Upper lobe of left lung (tissue), 6 donors: ENCODE measurements at regions not wholly inside any gene's neighbourhood (a gene's known extent, or its start where the extent isn't known, plus 50 kb on each side); places are given as distances from the start of the nearest gene placed in this dataset.

Experiments
- ATAC-seq, 2 donors: fragments of 200-7000 bp; cut with Tn5 transposase; one replicate each; pipeline ENCODE4 v1.9.1; 2022; ENCODE audit warnings: mild to moderate bottlenecking in 2 of 2, moderate library complexity in 2 of 2; ENCODE audit not compliant: low FRiP score in 2 of 2
- DNase-seq, 2 donors: peaks; one replicate each; pipeline ENCODE4 v3.0.0-alpha.2; 2019 to 2020
- H3K27ac ChIP-seq, 4 donors: fragments of 200-600 bp; sonication (generic); one replicate each; pipeline ENCODE4 v1.5.1; 2016 to 2019
- H3K27me3 ChIP-seq, 4 donors: fragments of 200-600 bp; sonication (generic); one replicate each; pipeline ENCODE4 v1.5.1; 2017 to 2019
- H3K36me3 ChIP-seq, 4 donors: fragments of 200-600 bp; sonication (generic); one replicate each; pipeline ENCODE4 v1.5.1; 2016 to 2019
- H3K4me1 ChIP-seq, 4 donors: fragments of 200-600 bp; sonication (generic); one replicate each; pipeline ENCODE4 v1.5.1; 2018 to 2019
- H3K4me3 ChIP-seq, 4 donors: fragments of 200-600 bp; sonication (generic); one replicate each; pipeline ENCODE4 v1.5.1; 2017 to 2019; ENCODE audit warnings: mild to moderate bottlenecking in 2 of 4, moderate library complexity in 1 of 4
- H3K9me3 ChIP-seq, 4 donors: fragments of 200-600 bp; sonication (generic); one replicate each; pipeline ENCODE4 v1.5.1; 2018 to 2019
- EP300 ChIP-seq, 4 donors: sonication (generic); formaldehyde crosslinking; IDR thresholded peaks; one replicate each; pipeline ENCODE4 v1.5.1; 2017; ENCODE audit warnings: antibody characterized with exemption in 4 of 4, control low read depth in 2 of 4
- POLR2A ChIP-seq, 4 donors: fragments of 450-650 bp; IDR thresholded peaks; one replicate each; pipeline ENCODE4 v1.5.1; 2016 to 2017; ENCODE audit warnings: antibody characterized with exemption in 4 of 4, mild to moderate bottlenecking in 2 of 4
- POLR2AphosphoS5 ChIP-seq, 2 donors: sonication (generic); formaldehyde crosslinking; IDR thresholded peaks; one replicate each; pipeline ENCODE4 v1.5.1; 2017; ENCODE audit warnings: antibody characterized with exemption in 2 of 2
- WGBS, 2 donors: methylation state at CpG; one replicate each; pipeline ENCODE4 v1.1.5; 2017 to 2018; 5-methylcytosine and 5-hydroxymethylcytosine counted together
- TF ChIP-seq, protein P1 (sequence below), 6 experiments: fragments of 450-650 bp in 4 of 6; fragments of 200-600 bp in 2 of 6; sonication (generic) in 2 of 6; IDR thresholded peaks; one replicate each; pipeline ENCODE4 v1.5.1; 2016 to 2019; ENCODE audit warnings: antibody characterized with exemption in 6 of 6
- donor health status: DM: no; HTN: no; CAD: no; lungs with moderate emphysema.
- donor health status: DM: no; HTN: yes; CAD: no; lungs with severe emphysema.

DNA sequence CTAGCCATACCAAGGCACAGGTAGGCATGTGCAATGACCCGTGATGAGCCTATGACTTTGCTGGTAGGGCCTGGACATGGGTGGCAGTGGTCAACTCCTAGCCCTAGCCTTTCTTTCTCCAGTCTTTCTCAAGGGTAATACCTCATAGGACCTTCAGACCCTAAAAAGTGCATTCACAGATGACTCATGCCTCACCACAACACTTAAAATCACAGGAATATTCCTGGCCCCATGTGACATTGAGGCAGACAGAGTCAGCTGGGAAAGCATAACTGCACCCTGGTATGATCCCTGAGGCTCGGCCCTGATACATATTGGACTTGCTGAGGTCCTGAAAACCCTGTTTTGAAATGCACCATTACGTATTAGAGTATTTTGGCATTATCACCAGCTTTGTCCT, 449.5 kb downstream of the HINT1 start:
- ATAC-seq: no peak

DNA sequence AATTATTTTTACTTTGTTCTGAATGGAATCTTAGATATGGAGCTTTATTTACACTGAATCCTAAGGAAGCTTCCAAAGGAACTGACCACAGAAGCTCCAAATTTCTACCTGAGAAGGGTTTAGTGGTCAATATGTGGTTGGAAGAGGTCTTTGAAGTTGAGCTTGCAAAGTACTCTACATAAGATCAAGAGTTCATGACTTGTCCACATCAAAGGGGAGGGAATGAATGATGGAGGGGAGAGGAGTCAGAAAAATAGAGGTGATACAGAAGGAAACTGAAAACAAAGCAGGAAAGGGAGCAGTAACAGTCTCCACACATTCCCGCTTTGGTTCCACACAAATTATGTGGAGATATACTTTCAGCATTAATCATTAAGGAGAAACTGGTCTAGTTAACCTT, 450.9 kb downstream of the HINT1 start:
- TF ChIP-seq POLR2AphosphoS5 (IDR thresholded peaks at IDR 0.05) (no peak), POLR2A (IDR thresholded peaks at IDR 0.05) (no peak), EP300 (IDR thresholded peaks at IDR 0.05) (no peak)
- TF ChIP-seq, protein P1, sequence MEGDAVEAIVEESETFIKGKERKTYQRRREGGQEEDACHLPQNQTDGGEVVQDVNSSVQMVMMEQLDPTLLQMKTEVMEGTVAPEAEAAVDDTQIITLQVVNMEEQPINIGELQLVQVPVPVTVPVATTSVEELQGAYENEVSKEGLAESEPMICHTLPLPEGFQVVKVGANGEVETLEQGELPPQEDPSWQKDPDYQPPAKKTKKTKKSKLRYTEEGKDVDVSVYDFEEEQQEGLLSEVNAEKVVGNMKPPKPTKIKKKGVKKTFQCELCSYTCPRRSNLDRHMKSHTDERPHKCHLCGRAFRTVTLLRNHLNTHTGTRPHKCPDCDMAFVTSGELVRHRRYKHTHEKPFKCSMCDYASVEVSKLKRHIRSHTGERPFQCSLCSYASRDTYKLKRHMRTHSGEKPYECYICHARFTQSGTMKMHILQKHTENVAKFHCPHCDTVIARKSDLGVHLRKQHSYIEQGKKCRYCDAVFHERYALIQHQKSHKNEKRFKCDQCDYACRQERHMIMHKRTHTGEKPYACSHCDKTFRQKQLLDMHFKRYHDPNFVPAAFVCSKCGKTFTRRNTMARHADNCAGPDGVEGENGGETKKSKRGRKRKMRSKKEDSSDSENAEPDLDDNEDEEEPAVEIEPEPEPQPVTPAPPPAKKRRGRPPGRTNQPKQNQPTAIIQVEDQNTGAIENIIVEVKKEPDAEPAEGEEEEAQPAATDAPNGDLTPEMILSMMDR (IDR thresholded peaks at IDR 0.05): no peak
- no peaks in the 10 kb centered on the region for H3K4me1 ChIP-seq
- no peak for DNase-seq
- WGBS, 2 donors: 86 to 90% methylated on average over 1 of the region's 1 CpG
- H3K4me3 ChIP-seq: no peak overlapping the region
- H3K27ac ChIP-seq: no peak overlapping the region
- no peak for ATAC-seq
- H3K36me3 ChIP-seq: no peaks in the 10 kb centered on the region
- H3K9me3 ChIP-seq: no peaks in the 10 kb centered on the region
- no peaks in the 10 kb centered on the region for H3K27me3 ChIP-seq

More for the DNA sequence above, 449.5 kb downstream of the HINT1 start:
- H3K9me3 ChIP-seq: no peaks in the 10 kb centered on the region
- 79 to 93% methylated on average over 3 of the region's 3 CpGs for WGBS, 2 donors
- TF ChIP-seq POLR2A (IDR thresholded peaks at IDR 0.05): no peak
- no peaks in the 10 kb centered on the region for H3K36me3 ChIP-seq
- no peaks in the 10 kb centered on the region for H3K4me1 ChIP-seq
- H3K27me3 ChIP-seq: no peaks in the 10 kb centered on the region
- no peak overlapping the region for H3K4me3 ChIP-seq
- DNase-seq: no peak
- H3K27ac ChIP-seq: no peak overlapping the region

DNA sequence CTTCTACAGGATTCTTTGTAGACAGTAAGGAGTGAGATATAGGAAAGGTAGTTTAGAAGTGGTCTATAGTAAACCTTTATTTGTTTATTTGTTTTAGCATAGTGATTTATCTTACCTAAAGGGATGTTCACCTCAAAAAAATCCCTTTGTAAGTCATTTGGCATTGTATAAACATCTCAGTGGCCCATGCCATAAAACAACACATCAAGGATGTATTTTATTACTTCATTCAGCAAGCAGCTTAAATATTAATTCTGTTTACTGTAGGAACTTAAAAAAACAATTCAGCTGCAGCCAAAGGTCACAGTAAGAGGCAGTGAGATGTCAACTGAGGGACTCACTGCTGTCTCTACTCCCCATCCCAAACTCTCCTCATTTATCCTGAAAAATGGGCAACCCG, 452.7 kb downstream of the HINT1 start:
- no peak overlapping the region for H3K4me3 ChIP-seq
- ATAC-seq: no peak
- no peaks in the 10 kb centered on the region for H3K9me3 ChIP-seq
- no peak overlapping the region for H3K27ac ChIP-seq
- H3K27me3 ChIP-seq: no peaks in the 10 kb centered on the region
- no peaks in the 10 kb centered on the region for H3K4me1 ChIP-seq
- TF ChIP-seq POLR2A (IDR thresholded peaks at IDR 0.05): no peak
- no peak for TF ChIP-seq POLR2AphosphoS5 (IDR thresholded peaks at IDR 0.05)
- TF ChIP-seq, protein P1 (IDR thresholded peaks at IDR 0.05): no peak
- no peak for TF ChIP-seq EP300 (IDR thresholded peaks at IDR 0.05)
- no peak for DNase-seq
- 85 to 92% methylated on average over 1 of the region's 1 CpG for WGBS, 2 donors
- no peaks in the 10 kb centered on the region for H3K36me3 ChIP-seq

DNA sequence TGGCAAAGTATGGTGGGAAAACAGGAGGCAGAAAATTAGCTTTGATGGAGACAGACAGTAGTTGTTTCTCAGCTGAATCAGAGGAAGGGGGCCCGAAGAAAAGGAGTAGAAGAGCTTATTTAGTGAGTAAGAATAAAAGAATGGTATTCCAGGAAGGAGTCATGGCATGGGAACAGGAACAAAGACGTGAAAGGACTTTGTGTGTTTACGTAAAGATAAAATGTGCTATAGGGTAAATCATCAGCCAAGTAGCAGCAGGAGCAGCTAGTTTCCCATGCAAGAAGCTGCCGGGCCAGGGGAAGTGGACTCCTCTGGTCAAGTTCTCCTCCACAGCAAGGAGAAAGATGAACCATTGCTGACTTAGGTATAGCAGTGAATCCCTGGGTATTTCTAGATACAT, 454.5 kb downstream of the HINT1 start:
- H3K27ac ChIP-seq: no peak overlapping the region
- ATAC-seq: no peak
- TF ChIP-seq POLR2A (IDR thresholded peaks at IDR 0.05): no peak
- no peak for TF ChIP-seq EP300 (IDR thresholded peaks at IDR 0.05)
- no peak for TF ChIP-seq POLR2AphosphoS5 (IDR thresholded peaks at IDR 0.05)
- TF ChIP-seq, protein P1 (IDR thresholded peaks at IDR 0.05): no peak
- H3K36me3 ChIP-seq: no peaks in the 10 kb centered on the region
- DNase-seq: no peak
- H3K4me3 ChIP-seq: no peak overlapping the region
- H3K27me3 ChIP-seq: no peaks in the 10 kb centered on the region
- H3K9me3 ChIP-seq: no peaks in the 10 kb centered on the region
- H3K4me1 ChIP-seq: no peaks in the 10 kb centered on the region
- 44 to 50% methylated on average over 4 of the region's 4 CpGs for WGBS, 2 donors

DNA sequence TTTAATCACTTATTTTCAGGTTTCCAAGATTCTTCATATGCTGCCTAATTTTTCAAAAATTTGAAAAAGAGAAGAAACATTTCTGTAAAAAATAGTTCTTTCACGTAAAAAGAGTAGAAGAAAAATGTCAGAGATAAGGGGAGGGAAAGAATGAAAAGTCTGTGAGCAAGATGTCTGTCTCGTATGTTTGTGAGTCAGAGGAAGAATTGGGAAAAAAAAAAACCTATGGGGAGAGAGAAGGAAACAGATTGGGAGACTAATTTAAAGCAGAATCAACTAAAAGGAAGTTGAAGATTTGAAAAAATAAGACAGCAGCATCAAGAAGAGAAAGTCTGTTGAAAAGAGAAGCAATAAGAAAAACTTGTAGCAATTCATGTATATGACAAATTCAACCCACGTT, 456.3 kb downstream of the HINT1 start:
- H3K36me3 ChIP-seq: no peaks in the 10 kb centered on the region
- no peak for DNase-seq
- WGBS, 2 donors: 54 to 56% methylated on average over 3 of the region's 3 CpGs
- ATAC-seq: no peak
- H3K27ac ChIP-seq: no peak overlapping the region
- no peak for TF ChIP-seq POLR2AphosphoS5 (IDR thresholded peaks at IDR 0.05)
- TF ChIP-seq, protein P1 (IDR thresholded peaks at IDR 0.05): no peak
- TF ChIP-seq POLR2A (IDR thresholded peaks at IDR 0.05): no peak
- TF ChIP-seq EP300 (IDR thresholded peaks at IDR 0.05): no peak
- no peaks in the 10 kb centered on the region for H3K9me3 ChIP-seq
- H3K27me3 ChIP-seq: no peaks in the 10 kb centered on the region
- no peaks in the 10 kb centered on the region for H3K4me1 ChIP-seq
- H3K4me3 ChIP-seq: no peak overlapping the region
